Omental fat pad (tissue), 3 donors: ENCODE measurements at regions not wholly inside any gene's neighbourhood (a gene's known extent, or its start where the extent isn't known, plus 50 kb on each side); places are given as distances from the start of the nearest gene placed in this dataset.

Source experiments
- ATAC-seq: fragments of 150-250 bp; one replicate; pipeline ENCODE4 v1.9.1; 2016; ENCODE audit warnings: mild to moderate bottlenecking, moderate library complexity; ENCODE audit not compliant: low FRiP score
- DNase-seq: peaks from one replicate; pipeline ENCODE4 v3.0.0-alpha.2; 2019; ENCODE audit warnings: low spot score
- TF ChIP-seq, protein P1 (sequence below), 3 donors: fragments of 450-650 bp; IDR thresholded peaks; one replicate each; pipeline ENCODE4 v1.5.1; 2016 to 2017; ENCODE audit warnings: antibody characterized with exemption in 3 of 3, mild to moderate bottlenecking in 3 of 3, moderate library complexity in 2 of 3

DNA sequence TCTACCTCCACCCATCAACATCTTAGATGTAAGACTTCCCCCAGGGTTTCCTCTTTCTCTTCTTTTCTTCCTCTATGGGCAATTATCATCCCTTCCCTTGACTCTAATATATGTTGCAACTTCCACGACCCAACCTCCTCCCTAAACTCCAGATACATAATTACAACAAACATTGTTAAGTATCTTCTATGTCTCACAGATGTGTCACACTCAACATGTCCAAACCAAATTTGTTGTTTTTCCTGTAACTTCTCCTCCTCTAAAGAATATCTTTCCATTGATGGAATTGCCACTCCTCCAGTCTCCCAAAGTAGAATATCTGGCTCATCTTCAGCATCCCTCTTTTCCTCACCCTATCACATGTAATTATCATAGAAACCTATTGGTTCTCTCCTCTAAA, 314.2 kb downstream of the RWDD3 start:
- DNase-seq: no peak
- no peak for ATAC-seq
- TF ChIP-seq, protein P1, sequence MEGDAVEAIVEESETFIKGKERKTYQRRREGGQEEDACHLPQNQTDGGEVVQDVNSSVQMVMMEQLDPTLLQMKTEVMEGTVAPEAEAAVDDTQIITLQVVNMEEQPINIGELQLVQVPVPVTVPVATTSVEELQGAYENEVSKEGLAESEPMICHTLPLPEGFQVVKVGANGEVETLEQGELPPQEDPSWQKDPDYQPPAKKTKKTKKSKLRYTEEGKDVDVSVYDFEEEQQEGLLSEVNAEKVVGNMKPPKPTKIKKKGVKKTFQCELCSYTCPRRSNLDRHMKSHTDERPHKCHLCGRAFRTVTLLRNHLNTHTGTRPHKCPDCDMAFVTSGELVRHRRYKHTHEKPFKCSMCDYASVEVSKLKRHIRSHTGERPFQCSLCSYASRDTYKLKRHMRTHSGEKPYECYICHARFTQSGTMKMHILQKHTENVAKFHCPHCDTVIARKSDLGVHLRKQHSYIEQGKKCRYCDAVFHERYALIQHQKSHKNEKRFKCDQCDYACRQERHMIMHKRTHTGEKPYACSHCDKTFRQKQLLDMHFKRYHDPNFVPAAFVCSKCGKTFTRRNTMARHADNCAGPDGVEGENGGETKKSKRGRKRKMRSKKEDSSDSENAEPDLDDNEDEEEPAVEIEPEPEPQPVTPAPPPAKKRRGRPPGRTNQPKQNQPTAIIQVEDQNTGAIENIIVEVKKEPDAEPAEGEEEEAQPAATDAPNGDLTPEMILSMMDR (IDR thresholded peaks at IDR 0.05): no peak

DNA sequence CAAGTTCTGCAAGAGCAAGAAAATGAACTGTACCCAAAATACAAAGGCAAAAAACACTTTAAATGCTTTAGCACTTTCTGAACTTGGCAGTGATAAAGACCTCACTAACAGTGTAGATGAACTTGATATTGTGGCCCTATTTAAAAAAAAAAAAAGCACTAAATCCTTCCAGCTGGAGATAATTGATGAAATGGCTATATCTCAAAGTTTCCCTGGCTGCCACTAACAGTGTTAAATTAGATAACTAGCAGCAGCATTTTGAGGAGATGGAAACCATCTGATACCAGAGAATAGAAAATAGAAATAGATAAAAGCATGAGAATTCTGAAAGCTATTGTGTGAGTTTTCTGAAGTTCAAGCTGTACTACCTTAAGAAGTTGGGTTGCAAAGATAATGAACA, 317.2 kb downstream of the RWDD3 start:
- ATAC-seq (no peak), DNase-seq (no peak)
- TF ChIP-seq, protein P1 (IDR thresholded peaks at IDR 0.05): no peak

DNA sequence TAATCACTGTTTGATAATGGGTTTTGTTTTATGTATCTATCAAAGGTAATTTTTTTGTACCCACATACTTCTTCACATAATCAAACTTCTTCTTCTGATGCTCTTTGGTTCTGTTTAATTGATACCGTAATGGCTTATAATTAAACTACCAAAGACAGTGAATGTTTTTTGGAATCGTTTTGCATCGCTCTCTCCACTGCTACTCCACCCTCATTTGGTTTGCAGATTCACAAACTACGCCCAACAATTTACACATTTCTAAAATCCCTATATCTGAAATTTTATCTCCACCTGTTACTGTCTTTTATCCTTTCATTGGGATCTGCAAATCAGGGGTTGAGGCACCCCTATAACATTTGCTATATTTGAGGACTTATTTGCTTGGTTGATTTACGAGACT, 319.6 kb downstream of the RWDD3 start:
- DNase-seq (no peak), ATAC-seq (no peak)
- TF ChIP-seq, protein P1 (IDR thresholded peaks at IDR 0.05): no peak

DNA sequence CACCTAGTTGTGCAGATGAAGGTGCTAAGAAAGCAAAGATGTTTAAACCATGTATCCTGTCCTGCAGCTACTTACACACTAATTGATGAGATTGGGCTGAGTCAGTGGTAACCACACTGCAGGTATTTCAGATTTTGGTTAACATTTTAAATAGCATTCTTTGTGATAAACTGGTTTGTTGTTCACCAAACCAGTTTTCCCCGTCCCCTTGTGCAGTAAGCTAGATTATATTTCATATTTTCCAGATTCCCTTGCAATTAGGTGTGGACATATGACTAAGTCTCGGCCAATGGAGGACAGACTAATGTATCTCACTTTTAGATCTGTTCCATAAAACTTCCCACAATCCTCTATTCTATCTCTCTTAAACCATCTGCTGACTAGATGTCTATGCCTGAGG, 320.4 kb downstream of the RWDD3 start:
- DNase-seq: no peak
- no peak for ATAC-seq
- TF ChIP-seq, protein P1 (IDR thresholded peaks at IDR 0.05): no peak

DNA sequence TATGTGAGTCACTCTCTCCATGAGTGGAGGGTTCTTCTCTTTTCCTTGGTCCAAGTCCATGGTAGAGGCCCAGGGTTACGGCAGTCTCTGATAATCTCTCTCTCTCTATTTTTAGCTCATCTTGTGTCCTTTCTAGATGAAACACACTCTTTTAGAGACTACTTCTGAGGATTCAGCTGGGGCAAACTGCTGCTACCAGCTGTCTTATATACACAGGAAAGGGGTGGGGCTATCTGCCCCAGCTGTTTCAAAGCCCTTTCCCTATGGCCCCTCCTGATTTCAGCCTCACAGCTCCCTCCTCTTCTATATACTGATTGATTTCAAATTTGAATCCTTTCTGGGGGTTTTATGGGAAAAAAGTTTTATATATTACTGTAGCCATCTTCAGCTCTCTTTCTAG, 324.8 kb downstream of the RWDD3 start:
- ATAC-seq: no peak
- TF ChIP-seq, protein P1 (IDR thresholded peaks at IDR 0.05): no peak
- DNase-seq: no peak

DNA sequence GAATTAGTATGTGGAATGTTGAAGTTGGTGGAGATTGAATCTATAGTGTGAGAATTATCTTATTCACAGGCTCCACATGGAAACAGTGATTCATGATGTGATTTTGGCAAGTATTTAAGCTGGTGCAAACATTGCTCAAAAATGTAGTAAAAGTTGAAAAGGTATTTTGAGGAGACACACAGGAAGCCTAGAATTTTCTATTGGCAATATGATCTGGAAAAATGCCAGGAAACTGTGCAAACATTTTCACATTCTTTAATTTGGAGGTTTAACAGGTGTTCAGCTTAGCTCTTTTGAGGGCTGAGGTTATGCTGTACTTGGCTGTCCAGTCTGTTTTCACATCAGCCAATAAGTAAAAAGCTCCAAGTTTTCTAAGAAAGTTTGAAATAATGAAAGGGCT, 327.3 kb downstream of the RWDD3 start:
- TF ChIP-seq, protein P1 (IDR thresholded peaks at IDR 0.05): no peak

DNA sequence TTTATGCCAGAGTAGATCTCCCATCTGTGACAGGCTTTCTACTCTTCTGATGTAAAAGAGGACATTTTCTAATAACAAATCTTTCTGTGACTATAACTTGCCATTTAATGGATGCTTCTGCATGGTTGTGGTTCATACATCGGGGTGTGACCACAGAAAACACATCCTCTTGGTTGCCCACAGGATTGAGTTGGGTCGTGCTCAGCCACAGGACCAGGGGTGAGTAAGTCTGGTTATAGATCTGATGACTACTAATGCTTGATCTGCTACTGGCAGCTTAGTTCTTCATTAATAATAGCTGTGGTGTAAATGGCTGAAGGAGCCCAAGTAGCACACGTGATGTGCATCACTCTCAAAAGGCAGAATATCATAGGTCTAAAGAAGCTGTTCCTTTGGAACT, 328.2 kb downstream of the RWDD3 start:
- DNase-seq (no peak), ATAC-seq (no peak)
- TF ChIP-seq, protein P1 (IDR thresholded peaks at IDR 0.05): no peak

More for the DNA sequence above, 327.3 kb downstream of the RWDD3 start:
- ATAC-seq (no peak), DNase-seq (no peak)
